Spleen (tissue), 11 donors: ENCODE measurements at regions not wholly inside any gene's neighbourhood (a gene's known extent, or its start where the extent isn't known, plus 50 kb on each side); places are given as distances from the start of the nearest gene placed in this dataset.

ENCODE experiments used
- DNase-seq: peaks from one replicate; pipeline ENCODE4 v3.0.0-alpha.2; 2020
- H3K27ac ChIP-seq, 8 donors: fragments of 200-600 bp; sonication (generic) in 7 of 8; 1 replicate in 4 of 8; 2 replicates in 4 of 8; pipeline versions ENCODE4 v1.5.0 to v1.8.0; 2016 to 2021; ENCODE audit warnings: inconsistent platforms in 4 of 8, mild to moderate bottlenecking in 4 of 8, moderate library complexity in 1 of 8
- H3K27me3 ChIP-seq, 7 donors: fragments of 200-600 bp; sonication (generic) in 6 of 7; replicated peaks in 1 of 7; 1 replicate in 4 of 7; 2 replicates in 3 of 7; pipeline versions ENCODE4 v1.5.0 to v1.8.0; 2016 to 2021; ENCODE audit warnings: inconsistent platforms in 3 of 7, mild to moderate bottlenecking in 1 of 7
- H3K36me3 ChIP-seq, 6 donors: fragments of 200-600 bp; sonication (generic) in 5 of 6; 1 replicate in 4 of 6; 2 replicates in 2 of 6; pipeline versions ENCODE4 v1.5.0 to v1.8.0; 2016 to 2021; ENCODE audit warnings: inconsistent platforms in 2 of 6
- H3K4me1 ChIP-seq, 6 donors: fragments of 200-600 bp; sonication (generic) in 5 of 6; 1 replicate in 3 of 6; 2 replicates in 3 of 6; pipeline versions ENCODE4 v1.5.0 to v1.8.0; 2016 to 2021; ENCODE audit warnings: inconsistent platforms in 3 of 6
- H3K4me3 ChIP-seq, 8 donors: fragments of 200-600 bp; sonication (generic) in 7 of 8; 1 replicate in 4 of 8; 2 replicates in 4 of 8; pipeline versions ENCODE4 v1.5.0 to v1.8.0; 2016 to 2021; ENCODE audit warnings: inconsistent platforms in 4 of 8, mild to moderate bottlenecking in 4 of 8, moderate library complexity in 2 of 8
- H3K9me3 ChIP-seq, 8 donors: fragments of 200-600 bp; sonication (generic) in 7 of 8; 1 replicate in 4 of 8; 2 replicates in 4 of 8; pipeline versions ENCODE4 v1.5.0 to v1.8.0; 2016 to 2021; ENCODE audit warnings: inconsistent platforms in 4 of 8
- POLR2A ChIP-seq, 3 donors: fragments of 450-650 bp; IDR thresholded peaks; one replicate each; pipeline ENCODE4 v1.5.1; 2017; ENCODE audit warnings: antibody characterized with exemption in 3 of 3, mild to moderate bottlenecking in 1 of 3
- POLR2AphosphoS5 ChIP-seq, 3 donors: sonication (generic); formaldehyde crosslinking; IDR thresholded peaks; one replicate each; pipeline ENCODE4 v1.5.1; 2017; ENCODE audit warnings: antibody characterized with exemption in 3 of 3
- WGBS, 5 donors: extraction: QIAGEN DNeasy Blood & Tissue Kit in 3 of 5; methylation state at CpG; one replicate each; pipeline versions ENCODE4 v1.1.5 to v1.1.7; 2013 to 2018; 5-methylcytosine and 5-hydroxymethylcytosine counted together
- intact Hi-C: fragments of 100-400 bp; cut with DNase I; formaldehyde crosslinking; loops from one replicate; pipeline ENCODE4 v1.15.0; 2023; ENCODE audit warnings: low total_unique reads
- TF ChIP-seq, protein P1 (sequence below), 11 experiments: fragments of 200-600 bp in 7 of 11; fragments of 450-650 bp in 4 of 11; sonication (generic) in 4 of 11; IDR thresholded peaks in 8 of 11; conservative IDR thresholded peaks in 3 of 11; 1 replicate in 7 of 11; 2 replicates in 4 of 11; pipeline versions ENCODE4 v1.4.0 to v1.8.0; 2016 to 2021; ENCODE audit warnings: antibody characterized with exemption in 11 of 11, inconsistent platforms in 4 of 11, mild to moderate bottlenecking in 1 of 11
- donor health status: healthy with polysubstance abuse.
- donor health status: DM: no; HTN: no; CAD: no; lungs with moderate emphysema.
- donor health status: DM: no; HTN: no; CAD: no.
- donor health status: Bipolar disorder and iron deficiency.
- donor health status: healthy.
- donor health status: DM: no; HTN: no; CAD: no.
- donor health status: DM: yes; HTN: yes; CAD: no.

DNA sequence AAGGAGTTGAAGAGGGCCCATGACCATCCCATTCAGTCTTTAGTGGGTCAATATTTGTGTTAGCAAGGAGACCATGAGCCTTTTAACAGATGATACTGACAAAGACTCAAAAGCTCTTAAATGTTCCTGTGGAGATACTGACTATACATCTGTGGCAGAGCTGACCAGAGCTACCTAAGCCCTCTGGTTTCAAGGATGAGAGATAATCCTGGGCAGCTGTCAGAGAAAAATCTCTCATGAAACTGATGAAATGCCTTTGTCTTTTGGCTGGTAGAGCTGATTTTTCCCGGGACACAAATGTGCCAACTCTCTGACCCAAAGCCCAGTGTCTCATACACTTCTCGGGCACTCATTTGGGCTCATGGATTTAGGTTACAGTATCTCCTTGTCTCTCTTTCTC, 100.9 kb downstream of the XCL2 start:
- H3K4me3 ChIP-seq, result no peak overlapping the region
- TF ChIP-seq, protein P1, sequence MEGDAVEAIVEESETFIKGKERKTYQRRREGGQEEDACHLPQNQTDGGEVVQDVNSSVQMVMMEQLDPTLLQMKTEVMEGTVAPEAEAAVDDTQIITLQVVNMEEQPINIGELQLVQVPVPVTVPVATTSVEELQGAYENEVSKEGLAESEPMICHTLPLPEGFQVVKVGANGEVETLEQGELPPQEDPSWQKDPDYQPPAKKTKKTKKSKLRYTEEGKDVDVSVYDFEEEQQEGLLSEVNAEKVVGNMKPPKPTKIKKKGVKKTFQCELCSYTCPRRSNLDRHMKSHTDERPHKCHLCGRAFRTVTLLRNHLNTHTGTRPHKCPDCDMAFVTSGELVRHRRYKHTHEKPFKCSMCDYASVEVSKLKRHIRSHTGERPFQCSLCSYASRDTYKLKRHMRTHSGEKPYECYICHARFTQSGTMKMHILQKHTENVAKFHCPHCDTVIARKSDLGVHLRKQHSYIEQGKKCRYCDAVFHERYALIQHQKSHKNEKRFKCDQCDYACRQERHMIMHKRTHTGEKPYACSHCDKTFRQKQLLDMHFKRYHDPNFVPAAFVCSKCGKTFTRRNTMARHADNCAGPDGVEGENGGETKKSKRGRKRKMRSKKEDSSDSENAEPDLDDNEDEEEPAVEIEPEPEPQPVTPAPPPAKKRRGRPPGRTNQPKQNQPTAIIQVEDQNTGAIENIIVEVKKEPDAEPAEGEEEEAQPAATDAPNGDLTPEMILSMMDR (IDR thresholded peaks at IDR 0.05 in 8 of 11, conservative IDR thresholded peaks at IDR 0.05 in 3 of 11), result no peak
- TF ChIP-seq POLR2A (IDR thresholded peaks at IDR 0.05), result no peak
- TF ChIP-seq POLR2AphosphoS5 (IDR thresholded peaks at IDR 0.05), result no peak
- intact Hi-C loops, result loop anchor here (5.0 kb wide), 1 partner anchor 129 kb away; no protein-coding TSS in a partner anchor
- H3K36me3 ChIP-seq, result no peaks in the 10 kb centered on the region
- 83 to 95% (median 92%) methylated on average over 2 of the region's 2 CpGs for WGBS, 5 donors
- H3K4me1 ChIP-seq, result peaks cover 0 to 42% (median 13%) of the 10 kb centered on the region in 6 donors
- H3K27ac ChIP-seq, result peak overlapping the region in 3 of 8 donors; percentile 54 to 74 (median 66)
- DNase-seq, result no peak
- no peaks in the 10 kb centered on the region for H3K9me3 ChIP-seq
- no peaks in the 10 kb centered on the region for H3K27me3 ChIP-seq

DNA sequence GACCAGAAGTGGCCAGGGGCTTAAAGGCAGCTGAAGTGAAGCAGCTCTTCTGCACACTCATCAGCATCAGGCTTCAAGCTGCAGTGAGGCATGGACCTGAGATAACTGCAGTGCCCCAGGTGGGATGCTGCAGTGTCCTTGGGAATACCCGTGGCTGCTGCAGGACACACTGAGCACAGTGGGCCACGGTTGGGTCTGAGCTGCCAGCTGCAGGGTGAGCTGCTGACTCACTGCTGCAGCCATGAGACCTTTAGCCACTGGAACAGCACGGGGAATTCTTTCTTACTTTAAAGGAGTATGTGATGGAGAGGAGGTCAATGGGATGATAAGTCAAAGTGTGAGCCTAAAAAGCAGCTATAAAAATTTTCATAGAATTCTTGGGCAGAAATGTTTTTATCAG, 102.1 kb downstream of the XCL2 start:
- no peak for DNase-seq

DNA sequence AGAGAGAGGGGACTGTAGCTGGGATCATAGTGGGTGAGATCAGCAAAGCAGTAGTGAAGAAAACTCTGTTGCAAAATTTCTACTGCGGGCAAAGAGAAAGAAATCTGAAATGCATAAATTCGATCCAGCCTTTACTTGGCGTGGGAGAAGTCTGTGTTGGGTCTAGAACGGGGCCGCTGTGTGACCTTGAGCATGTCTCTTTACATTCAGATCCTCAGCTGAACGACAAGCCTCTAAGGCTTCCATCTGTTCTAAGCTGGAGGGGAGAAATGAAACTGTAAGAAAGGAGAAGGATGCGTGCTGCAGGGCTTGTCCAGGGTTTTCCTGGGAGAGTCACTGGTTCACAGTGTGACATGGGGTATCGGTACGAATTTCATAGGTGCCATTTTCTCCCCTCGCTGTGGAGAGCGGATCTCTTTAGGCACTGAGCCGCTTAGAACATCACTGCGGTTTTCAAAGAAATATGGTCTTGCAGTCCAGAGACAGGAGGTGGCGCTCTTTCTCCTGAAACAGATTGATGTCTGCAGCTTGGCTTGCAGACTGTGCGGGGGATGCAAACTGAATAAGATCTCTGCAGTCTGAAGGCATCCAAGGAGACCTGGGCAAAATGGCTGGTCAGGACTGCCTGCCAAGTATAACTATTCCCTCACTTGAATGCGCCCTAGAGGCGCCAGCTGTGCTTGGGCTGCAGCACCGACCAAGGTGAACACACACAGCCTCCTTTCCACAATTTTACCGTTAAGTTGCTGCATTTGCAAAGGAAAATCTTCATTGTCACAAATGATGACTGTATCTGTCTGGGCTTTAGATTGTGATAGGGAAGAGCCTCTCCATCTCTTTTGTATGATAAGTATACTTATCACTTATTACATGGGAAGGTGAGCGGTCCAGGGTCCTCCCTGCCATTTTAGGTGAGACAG, 104.1 kb downstream of the XCL2 start:
- peaks cover 0 to 34% (median 13%) of the 10 kb centered on the region in 6 donors for H3K4me1 ChIP-seq
- no peaks in the 10 kb centered on the region for H3K36me3 ChIP-seq
- no peak for DNase-seq
- H3K4me3 ChIP-seq, result peak overlapping the region in 1 of 8 donors; percentile 51
- no peaks in the 10 kb centered on the region for H3K9me3 ChIP-seq
- intact Hi-C loops, result loop anchor here (5.0 to 10.0 kb wide), 2 partner anchors 133 to 925 kb away; partner anchors contain the start of genes BLZF1 and NME7
- TF ChIP-seq POLR2A (IDR thresholded peaks at IDR 0.05) (no peak), POLR2AphosphoS5 (IDR thresholded peaks at IDR 0.05) (no peak)
- TF ChIP-seq, protein P1 (IDR thresholded peaks at IDR 0.05 in 8 of 11, conservative IDR thresholded peaks at IDR 0.05 in 3 of 11), result peak; percentile 54 to 84 (median 72)
- 29 to 34% (median 29%) methylated on average over 20 of the region's 20 CpGs for WGBS, 5 donors
- no peaks in the 10 kb centered on the region for H3K27me3 ChIP-seq
- peak overlapping the region in 6 of 8 donors; percentile 8 to 57 (median 36) for H3K27ac ChIP-seq

More for the DNA sequence above, 102.1 kb downstream of the XCL2 start:
- H3K36me3 ChIP-seq, result no peaks in the 10 kb centered on the region
- H3K27me3 ChIP-seq, result no peaks in the 10 kb centered on the region
- intact Hi-C loops, result loop anchor here (5.0 kb wide), 1 partner anchor 131 kb away; no protein-coding TSS in a partner anchor
- H3K4me1 ChIP-seq, result peaks cover 0 to 42% (median 13%) of the 10 kb centered on the region in 6 donors
- 51 to 62% (median 61%) methylated on average over 3 of the region's 3 CpGs for WGBS, 5 donors
- H3K4me3 ChIP-seq, result no peak overlapping the region
- no peak overlapping the region for H3K27ac ChIP-seq
- TF ChIP-seq, protein P1 (IDR thresholded peaks at IDR 0.05 in 8 of 11, conservative IDR thresholded peaks at IDR 0.05 in 3 of 11), result no peak
- TF ChIP-seq POLR2A (IDR thresholded peaks at IDR 0.05) (no peak), POLR2AphosphoS5 (IDR thresholded peaks at IDR 0.05) (no peak)
- no peaks in the 10 kb centered on the region for H3K9me3 ChIP-seq

DNA sequence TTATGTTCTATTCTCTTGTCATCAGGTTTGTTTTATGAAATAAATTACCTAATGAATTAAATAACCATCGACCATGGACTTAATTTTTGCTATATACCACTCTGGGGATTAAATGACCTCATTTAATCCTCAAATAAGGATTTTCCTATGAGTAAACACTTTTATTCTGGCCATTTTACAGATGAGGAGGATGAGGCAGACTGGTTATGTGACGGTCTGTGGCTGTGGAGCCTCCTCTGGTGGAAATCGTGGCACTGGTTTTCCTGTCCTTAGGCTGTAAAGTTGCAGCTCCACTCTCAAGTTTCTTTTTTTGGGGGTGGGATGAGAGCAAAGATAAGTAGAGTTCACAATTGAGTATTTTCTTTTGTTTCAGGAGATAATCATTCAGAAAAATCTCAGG, 105.2 kb downstream of the XCL2 start:
- Histone ChIP-seq H3K36me3 (no peaks in the 10 kb centered on the region), H3K9me3 (no peaks in the 10 kb centered on the region), H3K4me3 (no peak overlapping the region), H3K4me1 (peaks cover 0 to 23% (median 13%) of the 10 kb centered on the region in 6 donors), H3K27me3 (no peaks in the 10 kb centered on the region), H3K27ac (no peak overlapping the region)
- WGBS, 5 donors, result 49 to 84% (median 73%) methylated on average over 3 of the region's 3 CpGs
- no peak for TF ChIP-seq POLR2A (IDR thresholded peaks at IDR 0.05)
- TF ChIP-seq, protein P1 (IDR thresholded peaks at IDR 0.05 in 8 of 11, conservative IDR thresholded peaks at IDR 0.05 in 3 of 11), result no peak
- TF ChIP-seq POLR2AphosphoS5 (IDR thresholded peaks at IDR 0.05), result no peak
- DNase-seq, result no peak
- intact Hi-C loops, result loop anchor here (10.0 kb wide), 1 partner anchor 926 kb away; the partner anchor contains the start of genes BLZF1 and NME7
